ENCODE measurements at regions not wholly inside any gene's neighbourhood (a gene's known extent, or its start where the extent isn't known, plus 50 kb on each side); places are given as distances from the start of the nearest gene placed in this dataset.
"Not testable (repeated sequence)": the region's sequence is repeated elsewhere in the genome, so short reads cannot be mapped to it uniquely, and the experiment has no call there.

GRCh38 chr12:76180401-76181277 lies 96.2 kb upstream of the NAP1L1 start:
- DNase-seq (ENCODE audit: low read depth, low spot score), result no peak

DNA sequence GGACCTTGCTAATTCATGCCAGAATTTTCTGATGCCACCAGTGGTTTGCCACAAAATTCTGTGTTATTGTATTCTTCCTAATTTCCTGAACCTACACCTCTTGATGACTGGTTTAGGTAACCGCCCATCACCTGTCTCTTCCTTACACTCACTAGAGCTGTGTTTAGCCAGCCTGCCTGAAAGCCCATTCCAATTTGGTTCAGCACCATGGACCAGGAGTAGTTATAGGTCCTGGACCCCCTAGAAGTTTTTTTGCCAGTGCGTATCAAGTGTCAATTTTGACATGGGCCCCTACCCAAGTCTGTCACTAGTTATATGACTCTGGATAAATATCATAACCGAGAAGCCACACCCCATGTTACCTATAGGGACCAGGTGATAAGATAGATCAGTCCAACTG lies 94.0 kb upstream of the NAP1L1 start:
- DNase-seq (ENCODE audit: low read depth, low spot score), result no peak

GRCh38 chr12:76177821-76178220 lies 93.3 kb upstream of the NAP1L1 start:
- no peak for DNase-seq (ENCODE audit: low read depth, low spot score)

GRCh38 chr12:76176940-76177339 lies 92.5 kb upstream of the NAP1L1 start:
- no peak for DNase-seq (ENCODE audit: low read depth, low spot score)

- DNase-seq (ENCODE audit: low read depth, low spot score), result not testable (repeated sequence)
These were observed 91.5 kb upstream of the NAP1L1 start for GRCh38 chr12:76175946-76176345.

DNA sequence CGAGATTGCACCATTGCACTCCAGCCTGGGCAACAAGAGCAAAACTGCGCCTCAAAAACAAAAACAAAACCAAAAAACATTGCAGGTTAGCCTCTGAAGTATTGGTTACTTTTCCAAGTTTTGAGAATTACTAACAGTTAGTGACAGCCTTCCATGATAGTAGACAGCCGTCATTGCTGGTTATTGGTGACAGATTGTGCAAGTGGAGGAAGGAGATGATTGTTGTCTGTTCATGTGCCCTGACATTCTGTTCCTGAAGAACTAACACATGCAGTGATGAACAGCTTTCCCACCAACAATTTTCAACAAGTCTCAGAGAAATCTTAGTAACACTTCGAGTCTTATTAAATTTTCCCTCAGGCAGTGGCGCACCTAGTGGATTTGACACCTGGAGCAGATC lies 89.3 kb upstream of the NAP1L1 start:
- no peak for DNase-seq (ENCODE audit: low read depth, low spot score)

- DNase-seq (ENCODE audit: low read depth, low spot score), result no peak
These were observed 74.2 kb upstream of the NAP1L1 start for GRCh38 chr12:76158518-76159321.

DNA sequence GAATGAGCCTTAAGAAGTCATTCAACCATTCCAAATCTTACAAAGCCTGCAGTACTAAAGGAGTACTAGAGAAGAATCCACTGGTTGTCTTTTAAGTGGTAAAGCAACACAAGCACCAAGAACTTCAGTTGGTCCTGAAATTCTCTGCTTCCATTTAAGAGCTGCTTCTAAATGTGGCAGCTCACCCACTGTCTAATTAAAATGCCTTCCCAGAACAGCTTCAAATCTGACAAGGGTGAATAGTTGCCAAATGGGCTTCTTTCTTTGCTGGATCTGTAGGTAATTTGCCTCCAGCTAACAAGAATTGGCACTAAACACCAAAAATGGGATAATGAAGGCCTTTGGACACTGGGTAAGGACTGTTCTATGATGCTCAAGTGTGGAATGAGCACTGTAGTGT lies 72.2 kb upstream of the NAP1L1 start:
- DNase-seq (ENCODE audit: low read depth, low spot score), result no peak

DNA sequence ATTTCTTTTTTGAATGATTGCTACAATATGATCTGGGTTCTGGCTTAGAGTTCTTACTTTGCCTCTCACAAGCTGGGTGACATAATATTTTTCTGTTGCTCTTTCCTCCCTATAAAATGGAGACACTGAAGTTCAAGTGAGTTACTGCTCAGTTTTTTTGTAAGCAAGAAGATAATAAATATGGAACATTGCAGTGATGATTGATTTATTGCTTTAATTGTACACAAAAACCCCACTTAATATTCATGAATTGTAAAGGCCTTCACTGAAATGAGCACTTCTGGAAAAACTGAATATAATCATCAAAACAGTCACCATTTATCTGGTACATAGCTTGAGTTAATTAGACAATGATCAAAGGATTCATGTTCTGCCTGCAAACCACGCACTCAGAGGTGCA lies 71.8 kb upstream of the NAP1L1 start:
- no peak for DNase-seq (ENCODE audit: low read depth, low spot score)

GRCh38 chr12:76155157-76155670 lies 70.7 kb upstream of the NAP1L1 start:
- DNase-seq (ENCODE audit: low read depth, low spot score), result no peak

- DNase-seq (ENCODE audit: low read depth, low spot score), result no peak
These were observed 69.1 kb upstream of the NAP1L1 start for GRCh38 chr12:76153616-76154015.

GRCh38 chr12:76152181-76152807 lies 67.8 kb upstream of the NAP1L1 start:
- DNase-seq (ENCODE audit: low read depth, low spot score), result no peak

DNA sequence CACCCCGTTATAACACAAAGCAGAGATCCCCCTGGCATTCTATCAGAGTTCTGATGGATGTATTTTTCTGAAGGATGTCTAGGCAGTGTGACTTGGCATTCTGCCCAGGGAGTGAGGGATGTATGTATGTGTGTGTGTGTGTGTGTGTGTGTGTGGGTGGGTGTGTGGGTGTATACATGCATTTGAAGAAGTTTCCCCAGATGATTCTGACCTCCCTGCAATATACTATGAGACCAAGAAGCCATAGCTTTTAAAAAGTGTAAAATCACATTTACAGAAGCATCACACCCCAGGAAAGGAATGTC lies 59.7 kb upstream of the NAP1L1 start:
- DNase-seq (ENCODE audit: low read depth, low spot score), result peak; percentile 37

GRCh38 chr12:76143343-76144244 lies 59.1 kb upstream of the NAP1L1 start:
- DNase-seq (ENCODE audit: low read depth, low spot score), result no peak

DNA sequence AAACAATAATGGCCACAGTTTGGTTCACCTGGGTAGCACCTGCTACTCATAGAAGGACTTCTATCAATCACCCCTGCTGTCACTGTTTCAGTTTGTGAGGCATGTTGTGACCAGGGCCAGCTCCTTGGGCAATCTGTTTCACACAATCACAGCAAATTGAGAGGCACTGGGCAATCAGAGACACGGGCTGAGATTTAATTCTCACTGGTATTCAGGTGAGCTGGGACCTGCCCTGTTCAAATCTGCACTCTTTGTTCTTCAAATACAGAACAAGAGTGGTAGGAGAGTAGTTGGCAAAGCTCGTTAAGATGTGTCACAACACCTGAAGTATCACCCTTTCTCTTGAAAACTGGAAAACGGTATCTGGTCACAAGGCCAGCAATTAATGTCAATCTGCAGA lies 57.8 kb upstream of the NAP1L1 start:
- no peak for DNase-seq (ENCODE audit: low read depth, low spot score)

GRCh38 chr12:76138656-76139055 lies 54.2 kb upstream of the NAP1L1 start:
- no peak for DNase-seq (ENCODE audit: low read depth, low spot score)

- DNase-seq (ENCODE audit: low read depth, low spot score), result no peak
These were observed 53.1 kb upstream of the NAP1L1 start for GRCh38 chr12:76137606-76138005.

- no peak for DNase-seq (ENCODE audit: low read depth, low spot score)
These were observed 51.0 kb upstream of the NAP1L1 start for GRCh38 chr12:76135456-76135855.
